NCI-H2107 treated with DMSO at 0.1 percent for 48 hours (cell line): ENCODE measurements at regions not wholly inside any gene's neighbourhood (a gene's known extent, or its start where the extent isn't known, plus 50 kb on each side); places are given as distances from the start of the nearest gene placed in this dataset.
"Not testable (repeated sequence)": the region's sequence is repeated elsewhere in the genome, so short reads cannot be mapped to it uniquely, and the experiment has no call there.

Source experiments
- DNase-seq: peaks from one replicate; lab custom pipeline; 2025; ENCODE audit not compliant: unreplicated experiment; lab: John Stamatoyannopoulos, UW

- DNase-seq: no peak
Measured at GRCh38 chr10:124324856-124325632, 93.7 kb downstream of the OAT start.

DNA sequence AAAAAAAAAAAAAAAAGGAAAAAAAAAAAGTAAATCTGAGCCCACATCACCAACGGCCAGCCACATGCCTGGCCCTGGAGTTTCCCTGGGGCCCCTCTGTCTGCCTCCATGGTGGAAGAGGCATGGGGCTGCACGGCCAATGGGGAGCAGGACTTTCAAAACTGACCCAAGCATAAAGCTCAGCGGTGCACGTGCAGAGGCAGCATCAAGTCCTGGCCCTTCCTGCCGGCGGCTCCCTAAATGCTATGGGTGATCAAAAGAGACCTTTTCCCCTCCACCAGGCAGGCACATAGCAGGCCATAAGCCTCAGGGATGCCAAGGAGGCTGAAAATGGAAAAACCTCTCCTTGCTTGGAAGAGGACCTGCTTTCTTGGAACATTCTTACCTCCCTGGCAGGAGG lies 94.3 kb downstream of the OAT start:
- no peak for DNase-seq

- no peak for DNase-seq
Measured at GRCh38 chr10:124323806-124324205, 94.9 kb downstream of the OAT start.

- no peak for DNase-seq
Measured at GRCh38 chr10:124323111-124323725, 95.5 kb downstream of the OAT start.

DNA sequence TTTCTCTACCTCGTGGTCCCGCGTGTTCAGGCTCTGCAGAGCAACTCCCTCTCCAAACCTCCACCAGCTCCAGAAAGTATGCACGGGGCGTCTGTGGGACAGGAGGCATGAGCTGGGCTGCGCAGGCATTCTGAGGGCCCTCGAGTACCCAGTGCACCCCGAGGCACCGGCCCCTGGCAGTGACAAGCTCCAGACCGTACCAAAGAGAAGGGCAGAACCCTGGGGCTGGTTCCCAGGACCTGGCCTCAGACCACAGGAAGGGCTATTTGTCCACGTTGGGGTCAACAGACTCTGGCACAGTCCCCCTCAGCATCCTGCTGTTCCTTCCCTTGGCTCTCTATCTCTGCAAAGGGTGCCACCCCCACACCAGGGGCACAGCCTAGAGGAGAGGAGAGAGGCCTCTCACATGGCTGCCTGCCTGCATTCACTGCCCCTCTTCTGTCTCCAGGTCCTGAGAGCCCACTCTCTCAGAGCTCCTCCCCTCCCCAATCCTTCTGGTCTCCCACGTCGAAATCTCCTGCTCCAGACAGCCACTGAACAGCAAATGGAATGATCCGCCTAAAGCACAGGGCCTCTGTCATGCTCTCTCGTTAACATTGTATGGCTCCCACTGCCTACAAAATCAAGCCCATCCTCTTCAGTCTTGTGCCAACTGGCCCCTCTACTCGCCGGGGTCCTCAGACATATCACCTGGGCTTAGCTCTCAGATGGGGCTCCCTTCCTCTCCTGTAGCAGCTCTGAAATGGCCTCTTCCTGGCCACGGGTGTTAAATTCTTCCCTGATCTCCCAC lies 96.3 kb downstream of the OAT start:
- DNase-seq: no peak

GRCh38 chr10:124321433-124322089 lies 97.2 kb downstream of the OAT start:
- DNase-seq: no peak

DNA sequence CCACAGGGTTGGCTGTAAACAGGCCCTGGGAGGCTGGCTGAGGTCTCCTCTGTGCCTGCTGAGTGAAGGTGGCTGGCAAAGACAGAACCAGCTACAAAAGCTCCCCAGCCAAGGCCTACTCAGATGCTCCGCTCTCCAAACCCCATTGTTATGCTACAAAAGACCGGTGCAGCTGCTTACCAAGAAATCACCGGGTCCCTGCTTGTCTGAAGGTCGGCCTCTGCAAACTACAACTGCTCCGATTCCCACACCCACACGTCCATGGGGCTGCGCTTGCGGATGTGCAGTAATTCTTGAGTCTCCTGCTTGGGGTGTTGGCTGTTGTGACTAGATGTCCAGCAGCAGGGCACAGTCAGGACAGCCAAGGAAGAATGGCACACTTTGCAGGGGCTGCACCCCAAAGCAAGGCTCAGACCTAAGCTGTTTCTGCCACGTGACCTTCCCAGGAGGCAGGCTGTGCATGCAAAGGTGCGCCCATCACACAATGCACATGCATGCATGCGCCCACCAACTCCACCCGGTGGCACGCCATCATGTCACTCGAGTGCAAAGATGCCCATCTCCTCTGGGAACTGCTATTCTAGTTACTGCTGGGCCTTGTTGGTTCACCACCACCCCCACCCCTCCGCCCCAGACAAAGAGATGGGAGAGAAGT lies 97.8 kb downstream of the OAT start:
- no peak for DNase-seq

DNA sequence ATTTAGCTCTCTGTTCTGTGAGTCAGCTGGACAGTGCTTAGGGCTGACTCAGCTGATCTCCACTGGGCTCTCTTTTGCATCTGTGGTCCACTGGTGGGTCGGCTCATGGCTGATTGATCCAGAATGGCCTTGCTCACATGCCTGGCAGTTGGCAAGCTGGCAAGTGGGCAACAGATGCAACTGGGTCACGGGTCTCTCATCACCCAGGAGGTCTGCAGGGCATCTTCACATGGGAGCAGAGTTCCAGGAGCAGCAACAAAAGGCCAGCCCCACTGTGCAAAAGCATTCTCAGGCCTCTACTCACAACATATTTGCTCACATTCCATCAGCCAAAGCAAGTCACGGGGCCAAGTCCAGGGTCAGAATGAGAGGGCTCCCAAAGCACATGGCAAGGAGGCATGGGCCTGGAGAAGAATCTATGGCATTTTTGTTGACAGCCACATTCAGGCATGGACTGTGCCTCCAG lies 98.8 kb downstream of the OAT start:
- DNase-seq: no peak

DNA sequence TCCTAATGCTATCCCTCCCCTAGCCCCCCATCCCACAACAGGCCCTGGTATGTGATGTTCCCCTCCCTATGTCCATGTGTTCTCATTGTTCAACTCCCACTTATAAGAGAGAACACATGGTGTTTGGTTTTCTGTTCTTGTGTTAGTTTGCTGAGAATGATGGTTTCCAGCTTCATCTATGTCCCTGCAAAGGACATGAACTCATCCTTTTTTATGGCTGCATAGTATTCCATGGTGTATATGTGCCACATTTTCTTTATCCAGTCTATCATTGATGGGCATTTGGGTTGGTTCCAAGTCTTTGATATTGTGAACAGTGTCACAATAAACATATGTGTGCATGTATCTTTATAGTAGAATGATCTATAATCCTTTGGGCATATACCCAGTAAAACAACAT lies 99.2 kb downstream of the OAT start:
- not testable (repeated sequence) for DNase-seq

GRCh38 chr10:124318811-124319210 lies 99.9 kb downstream of the OAT start:
- no peak for DNase-seq

DNA sequence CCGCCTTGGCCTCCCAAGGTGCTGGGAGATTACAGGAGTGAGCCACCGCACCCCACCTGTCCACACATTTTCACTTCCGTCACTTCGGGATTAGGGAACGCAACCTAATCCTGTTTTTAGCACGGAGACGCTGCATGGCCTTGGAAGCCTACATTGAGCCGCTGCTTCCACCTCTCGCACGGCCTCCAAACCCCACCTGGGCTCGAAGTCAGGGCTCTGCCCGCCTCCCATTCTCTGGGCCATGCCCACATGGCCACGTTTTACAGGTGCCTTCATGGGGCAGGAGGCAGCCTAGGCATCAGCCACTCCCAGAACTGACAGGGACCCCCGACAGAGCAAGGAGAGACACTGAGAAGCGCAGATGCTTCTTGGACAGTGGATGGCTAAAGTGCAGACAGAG lies 100.6 kb downstream of the OAT start:
- DNase-seq: no peak

GRCh38 chr10:124316326-124316725 lies 102.4 kb downstream of the OAT start:
- no peak for DNase-seq

DNA sequence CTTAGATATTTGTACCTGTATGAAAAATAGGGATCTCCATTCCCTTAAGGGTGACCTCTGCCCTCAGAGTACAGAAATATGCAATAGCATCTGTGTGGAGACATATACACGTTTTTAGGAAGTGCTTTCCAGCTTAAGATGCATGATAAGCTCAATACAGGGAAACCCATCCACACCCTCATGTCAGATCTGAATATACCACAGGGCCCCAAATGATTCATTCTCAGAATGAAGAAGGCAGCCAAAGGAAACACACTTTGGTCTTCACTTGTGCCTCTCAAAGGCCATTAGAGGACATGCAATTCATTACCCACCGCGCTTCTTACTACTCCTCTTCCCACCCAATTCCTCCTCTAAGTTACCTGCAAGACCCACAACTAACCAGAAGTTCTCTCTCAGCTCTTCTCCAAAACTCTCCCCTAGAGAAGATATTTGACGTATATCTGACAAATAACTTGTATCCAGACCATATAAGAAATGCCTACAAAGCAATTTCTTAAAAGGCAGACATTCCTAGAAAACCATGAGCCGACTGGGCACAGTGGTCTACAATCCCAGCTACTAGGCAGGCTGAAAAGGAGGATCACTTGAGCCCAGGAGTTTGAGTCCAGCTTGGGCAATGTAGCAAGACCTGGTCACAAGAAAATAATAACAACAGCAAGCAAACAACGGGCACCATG lies 103.0 kb downstream of the OAT start:
- no peak for DNase-seq

DNA sequence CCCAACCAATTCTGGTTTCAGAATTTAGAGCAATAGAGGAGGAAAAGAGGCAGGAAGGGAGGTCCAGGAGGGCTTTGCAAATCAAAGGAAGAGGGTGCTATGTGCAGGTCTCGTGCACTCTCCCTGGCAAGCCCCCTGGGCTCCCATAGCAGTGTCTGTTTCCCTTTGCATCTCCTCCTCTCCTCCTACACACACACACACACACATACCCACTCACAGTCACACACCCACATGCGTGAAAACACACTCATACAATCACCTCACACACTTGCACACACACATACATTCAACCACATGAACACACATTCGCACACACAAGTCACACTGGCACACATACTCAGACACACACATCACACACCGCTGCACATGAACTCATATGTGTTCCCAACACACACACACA lies 105.3 kb downstream of the OAT start:
- DNase-seq: no peak

- DNase-seq: no peak
Measured at GRCh38 chr10:124308811-124309210, 109.9 kb downstream of the OAT start.

- no peak for DNase-seq
Measured at GRCh38 chr10:124308056-124308645, 110.6 kb downstream of the OAT start.

DNA sequence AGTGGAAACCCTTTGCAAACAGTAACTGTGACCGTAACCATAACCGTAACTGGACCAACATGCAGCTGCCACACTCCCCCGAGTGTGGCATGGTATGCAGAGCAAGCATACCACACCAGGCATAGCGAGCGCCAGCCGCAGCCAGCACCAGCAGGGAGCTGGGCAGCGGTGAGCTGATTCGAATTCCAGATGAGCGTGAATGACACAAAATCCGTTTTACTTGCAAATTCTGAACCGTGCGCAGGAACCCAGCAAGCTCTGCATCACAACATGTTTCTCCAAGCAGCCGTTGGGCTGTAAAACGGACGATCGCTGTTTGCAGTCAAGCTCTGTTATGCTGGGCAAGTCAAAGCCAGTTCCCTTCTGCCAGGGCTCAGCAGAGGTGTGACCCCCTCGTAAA lies 111.1 kb downstream of the OAT start:
- no peak for DNase-seq

GRCh38 chr10:124306922-124307371 lies 111.8 kb downstream of the OAT start:
- DNase-seq: no peak

DNA sequence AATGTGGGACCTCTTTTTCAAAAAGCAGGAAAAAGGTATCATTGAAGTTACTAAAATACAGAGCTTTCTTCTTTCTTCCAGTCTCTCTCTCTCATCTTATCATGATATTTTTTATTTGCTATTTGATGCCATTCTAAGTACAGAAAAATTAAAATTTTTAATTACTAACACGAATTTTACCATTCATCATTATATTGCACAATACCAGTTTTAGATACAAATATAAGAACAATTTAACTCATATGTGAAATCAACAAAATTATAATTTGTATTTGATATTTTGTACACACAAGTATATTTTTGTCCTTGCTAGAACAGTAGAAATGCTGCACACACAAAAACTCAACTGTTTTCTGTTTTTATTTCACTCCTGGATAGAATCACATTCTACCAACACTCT lies 112.2 kb downstream of the OAT start:
- no peak for DNase-seq

DNA sequence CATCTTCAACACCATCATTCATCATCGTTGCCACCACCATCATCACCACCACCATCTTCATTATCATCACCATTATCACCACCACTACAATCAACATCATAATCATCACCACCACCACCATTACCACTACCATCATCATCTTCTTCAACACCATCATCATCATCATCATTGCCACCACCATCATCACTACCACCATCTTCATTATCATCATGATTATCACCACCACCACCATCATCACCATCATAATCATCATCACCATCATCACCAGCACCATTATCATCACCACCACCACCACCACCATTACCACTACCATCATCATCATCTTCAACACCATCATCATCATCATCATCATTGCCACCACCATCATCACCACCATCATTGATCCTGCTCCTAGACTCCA lies 112.7 kb downstream of the OAT start:
- no peak for DNase-seq
